ENCODE measurements at regions not wholly inside any gene's neighbourhood (a gene's known extent, or its start where the extent isn't known, plus 50 kb on each side); places are given as distances from the start of the nearest gene placed in this dataset.

DNA sequence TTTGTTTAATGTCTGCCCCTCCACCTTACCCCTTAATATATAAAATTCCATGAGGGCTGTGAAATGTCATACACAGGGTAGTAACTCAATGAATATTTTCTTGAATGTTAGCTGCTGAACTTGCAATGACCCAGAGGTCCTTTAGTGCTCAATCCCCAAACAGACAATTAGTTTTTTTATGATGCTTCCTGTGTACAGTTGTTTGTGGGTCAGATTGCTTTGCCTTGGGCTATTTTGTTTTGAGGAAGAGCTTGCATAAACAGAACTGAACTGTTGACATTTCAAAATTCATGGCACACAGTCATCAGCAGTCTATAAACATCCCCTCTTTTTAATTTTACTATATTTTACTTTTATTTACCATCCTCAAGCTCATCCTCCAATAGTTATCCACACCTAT is 820.5 kb upstream of the SEL1L start:
- TF ChIP-seq CTCF (IDR thresholded peaks at IDR 0.05), result no peak
- no peak for TF ChIP-seq POLR2A (IDR thresholded peaks at IDR 0.05)
